Activated CD4-positive, alpha-beta memory T cell treated with anti-CD3 and anti-CD28 coated beads, Interleukin-2, amount 10 ng/mL, durations not matched to agents 7 days and 5 days (primary cell): ENCODE measurements at regions not wholly inside any gene's neighbourhood (a gene's known extent, or its start where the extent isn't known, plus 50 kb on each side); places are given as distances from the start of the nearest gene placed in this dataset.

Experiments
- CTCF ChIA-PET: fragments of 350-600 bp; sonication (Branson Sonifier 250); formaldehyde crosslinking; loops from one replicate; lab custom pipeline; 2021; ENCODE audit warnings: antibody characterized with exemption, inconsistent platforms; lab: Charles Lee
- POLR2A ChIA-PET: fragments of 350-600 bp; sonication (Branson Sonifier 250); formaldehyde crosslinking; loops from one replicate; lab custom pipeline; 2021; ENCODE audit warnings: antibody characterized with exemption; lab: Charles Lee
- DNase-seq: peaks from one replicate; pipeline ENCODE4 v3.0.0-alpha.2; 2020
- H3K27ac Mint-ChIP-seq: one replicate; pipeline ENCODE4 v1.8.0; 2021; ENCODE audit warnings: mild to moderate bottlenecking, mixed read lengths
- H3K27me3 Mint-ChIP-seq: one replicate; pipeline ENCODE4 v1.8.0; 2021; ENCODE audit warnings: mixed read lengths
- H3K36me3 Mint-ChIP-seq: one replicate; pipeline ENCODE4 v1.8.0; 2021; ENCODE audit warnings: low read depth, mixed read lengths
- H3K4me1 Mint-ChIP-seq: one replicate; pipeline ENCODE4 v1.8.0; 2021; ENCODE audit warnings: mixed read lengths
- H3K4me3 Mint-ChIP-seq: one replicate; pipeline ENCODE4 v1.8.0; 2021; ENCODE audit warnings: mild to moderate bottlenecking, mixed read lengths
- H3K9me3 Mint-ChIP-seq: one replicate; pipeline ENCODE4 v1.8.0; 2021; ENCODE audit warnings: mixed read lengths

GRCh38 chr14:54193871-54194270 lies 202.9 kb upstream of the CDKN3 start:
- H3K27me3 Mint-ChIP-seq = no peaks in the 10 kb centered on the region
- no peak for DNase-seq
- ChIA-PET CTCF (interaction anchor here (0.8 kb wide), 1 partner anchor 17 kb away, joined by 3 read pairs; no protein-coding TSS in a partner anchor), POLR2A (no interaction called here)
- no peaks in the 10 kb centered on the region for H3K36me3 Mint-ChIP-seq
- H3K9me3 Mint-ChIP-seq = no peaks in the 10 kb centered on the region
- H3K27ac Mint-ChIP-seq = no peak overlapping the region
- H3K4me3 Mint-ChIP-seq = no peak overlapping the region
- H3K4me1 Mint-ChIP-seq = peaks cover 5% of the 10 kb centered on the region

GRCh38 chr14:54194501-54194900 lies 202.3 kb upstream of the CDKN3 start:
- Mint-ChIP-seq H3K4me3 (no peak overlapping the region), H3K9me3 (no peaks in the 10 kb centered on the region), H3K27ac (no peak overlapping the region), H3K27me3 (no peaks in the 10 kb centered on the region), H3K4me1 (peaks cover 5% of the 10 kb centered on the region), H3K36me3 (no peaks in the 10 kb centered on the region)
- DNase-seq = no peak
- CTCF ChIA-PET = interaction anchor here (0.8 kb wide), 1 partner anchor 18 kb away, joined by 3 read pairs; no protein-coding TSS in a partner anchor
- POLR2A ChIA-PET = no interaction called here

- no peak for DNase-seq
- H3K36me3 Mint-ChIP-seq = no peaks in the 10 kb centered on the region
- ChIA-PET POLR2A (no interaction called here), CTCF (no interaction called here)
- peaks cover 2% of the 10 kb centered on the region for H3K9me3 Mint-ChIP-seq
- no peaks in the 10 kb centered on the region for H3K27me3 Mint-ChIP-seq
- no peaks in the 10 kb centered on the region for H3K4me1 Mint-ChIP-seq
- H3K27ac Mint-ChIP-seq = no peak overlapping the region
- no peak overlapping the region for H3K4me3 Mint-ChIP-seq
These were observed 199.4 kb upstream of the CDKN3 start for GRCh38 chr14:54197369-54197768.

- H3K4me3 Mint-ChIP-seq = no peak overlapping the region
- H3K27me3 Mint-ChIP-seq = no peaks in the 10 kb centered on the region
- H3K27ac Mint-ChIP-seq = no peak overlapping the region
- POLR2A ChIA-PET = no interaction called here
- H3K9me3 Mint-ChIP-seq = peaks cover 2% of the 10 kb centered on the region
- CTCF ChIA-PET = no interaction called here
- H3K36me3 Mint-ChIP-seq = no peaks in the 10 kb centered on the region
- DNase-seq = no peak
- H3K4me1 Mint-ChIP-seq = no peaks in the 10 kb centered on the region
These were observed 196.1 kb upstream of the CDKN3 start for GRCh38 chr14:54200726-54201125.

GRCh38 chr14:54202288-54202687 lies 194.5 kb upstream of the CDKN3 start:
- Mint-ChIP-seq H3K27me3 (no peaks in the 10 kb centered on the region), H3K9me3 (peaks cover 2% of the 10 kb centered on the region), H3K27ac (no peak overlapping the region)

GRCh38 chr14:54206516-54206915 lies 190.3 kb upstream of the CDKN3 start:
- H3K9me3 Mint-ChIP-seq = peaks cover 2% of the 10 kb centered on the region
- POLR2A ChIA-PET = no interaction called here

More at GRCh38 chr14:54202288-54202687, 194.5 kb upstream of the CDKN3 start:
- Mint-ChIP-seq H3K4me3 (no peak overlapping the region), H3K36me3 (no peaks in the 10 kb centered on the region), H3K4me1 (no peaks in the 10 kb centered on the region)
- no peak for DNase-seq
- ChIA-PET CTCF (no interaction called here), POLR2A (no interaction called here)

GRCh38 chr14:54207075-54207474 lies 189.7 kb upstream of the CDKN3 start:
- no peak overlapping the region for H3K27ac Mint-ChIP-seq
- H3K4me3 Mint-ChIP-seq = no peak overlapping the region
- no peaks in the 10 kb centered on the region for H3K36me3 Mint-ChIP-seq
- H3K27me3 Mint-ChIP-seq = peaks cover 16% of the 10 kb centered on the region
- ChIA-PET POLR2A (no interaction called here), CTCF (no interaction called here)
- DNase-seq = no peak
- peaks cover 1% of the 10 kb centered on the region for H3K9me3 Mint-ChIP-seq
- H3K4me1 Mint-ChIP-seq = no peaks in the 10 kb centered on the region

More at GRCh38 chr14:54206516-54206915, 190.3 kb upstream of the CDKN3 start:
- Mint-ChIP-seq H3K36me3 (no peaks in the 10 kb centered on the region), H3K27ac (no peak overlapping the region), H3K27me3 (peaks cover 15% of the 10 kb centered on the region), H3K4me1 (no peaks in the 10 kb centered on the region), H3K4me3 (no peak overlapping the region)
- DNase-seq = no peak
- CTCF ChIA-PET = no interaction called here

GRCh38 chr14:54207476-54208462 lies 189.0 kb upstream of the CDKN3 start:
- Mint-ChIP-seq H3K27ac (no peak overlapping the region), H3K4me3 (no peak overlapping the region), H3K9me3 (no peaks in the 10 kb centered on the region), H3K27me3 (peaks cover 16% of the 10 kb centered on the region), H3K36me3 (no peaks in the 10 kb centered on the region), H3K4me1 (no peaks in the 10 kb centered on the region)
- DNase-seq = no peak
- CTCF ChIA-PET = interaction anchor here (1.1 kb wide), 1 partner anchor 23 kb away, joined by 3 read pairs; no protein-coding TSS in a partner anchor
- POLR2A ChIA-PET = no interaction called here

GRCh38 chr14:54208751-54209150 lies 188.1 kb upstream of the CDKN3 start:
- Mint-ChIP-seq H3K36me3 (no peaks in the 10 kb centered on the region), H3K4me3 (no peak overlapping the region), H3K27me3 (peaks cover 16% of the 10 kb centered on the region), H3K4me1 (no peaks in the 10 kb centered on the region), H3K27ac (no peak overlapping the region), H3K9me3 (no peaks in the 10 kb centered on the region)
- no peak for DNase-seq
- CTCF ChIA-PET = interaction anchor here (1.1 kb wide), 1 partner anchor 22 kb away, joined by 3 read pairs; no protein-coding TSS in a partner anchor
- POLR2A ChIA-PET = no interaction called here

GRCh38 chr14:54209511-54210250 lies 187.1 kb upstream of the CDKN3 start:
- H3K9me3 Mint-ChIP-seq = no peaks in the 10 kb centered on the region
- POLR2A ChIA-PET = no interaction called here
- no peaks in the 10 kb centered on the region for H3K4me1 Mint-ChIP-seq
- peaks cover 16% of the 10 kb centered on the region for H3K27me3 Mint-ChIP-seq
- H3K4me3 Mint-ChIP-seq = no peak overlapping the region
- CTCF ChIA-PET = no interaction called here
- no peak overlapping the region for H3K27ac Mint-ChIP-seq
- no peaks in the 10 kb centered on the region for H3K36me3 Mint-ChIP-seq
- no peak for DNase-seq

- Mint-ChIP-seq H3K27me3 (peaks cover 16% of the 10 kb centered on the region), H3K4me1 (no peaks in the 10 kb centered on the region), H3K4me3 (no peak overlapping the region), H3K36me3 (no peaks in the 10 kb centered on the region), H3K27ac (no peak overlapping the region), H3K9me3 (no peaks in the 10 kb centered on the region)
- POLR2A ChIA-PET = no interaction called here
- CTCF ChIA-PET = no interaction called here
- DNase-seq = no peak
These were observed 185.1 kb upstream of the CDKN3 start for GRCh38 chr14:54211551-54212308.

- no peak for DNase-seq
- POLR2A ChIA-PET = no interaction called here
These were observed 183.3 kb upstream of the CDKN3 start for GRCh38 chr14:54213536-54213935.

More at GRCh38 chr14:54213536-54213935, 183.3 kb upstream of the CDKN3 start:
- Mint-ChIP-seq H3K4me1 (no peaks in the 10 kb centered on the region), H3K9me3 (no peaks in the 10 kb centered on the region), H3K27me3 (peaks cover 25% of the 10 kb centered on the region), H3K4me3 (no peak overlapping the region), H3K36me3 (no peaks in the 10 kb centered on the region), H3K27ac (no peak overlapping the region)
- CTCF ChIA-PET = no interaction called here
